ENCODE measurements at regions not wholly inside any gene's neighbourhood (a gene's known extent, or its start where the extent isn't known, plus 50 kb on each side); places are given as distances from the start of the nearest gene placed in this dataset.

DNA sequence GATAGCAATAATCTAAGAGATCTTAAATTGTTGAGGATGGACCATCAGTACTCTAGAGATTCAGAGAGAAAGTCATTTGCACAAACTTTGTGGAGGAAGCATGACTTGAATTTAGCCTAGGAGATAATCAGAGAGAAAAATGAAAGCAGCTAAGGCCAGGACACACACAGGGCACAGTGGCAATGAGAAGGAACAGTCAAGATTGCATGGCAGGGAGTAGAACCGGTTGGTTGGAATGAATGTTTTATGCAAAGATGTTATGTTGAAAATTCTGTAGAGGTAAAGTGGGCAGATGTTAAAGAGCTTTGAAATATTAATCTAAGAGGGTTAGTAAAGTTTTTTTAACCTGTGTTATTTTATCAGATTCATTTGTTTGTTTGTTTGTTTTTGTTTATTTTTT, 521.8 kb downstream of the GATA3 start:
- DNase-seq (ENCODE audit: low read depth), result no peak
- TF ChIP-seq CTCF (IDR thresholded peaks at IDR 0.05; ENCODE audit: low read length, missing control alignments), result no peak
- no peak overlapping the region for H3K4me3 ChIP-seq (replicated peaks; ENCODE audit: low read depth, low read length)

- no peak for TF ChIP-seq CTCF (IDR thresholded peaks at IDR 0.05; ENCODE audit: low read length, missing control alignments)
- no peak overlapping the region for H3K4me3 ChIP-seq (replicated peaks; ENCODE audit: low read depth, low read length)
- DNase-seq (ENCODE audit: low read depth), result no peak
Measured at GRCh38 chr10:8576911-8577310, 522.4 kb downstream of the GATA3 start.

GRCh38 chr10:8577686-8578085, 523.2 kb downstream of the GATA3 start:
- no peak overlapping the region for H3K4me3 ChIP-seq (replicated peaks; ENCODE audit: low read depth, low read length)
- no peak for DNase-seq (ENCODE audit: low read depth)
- TF ChIP-seq CTCF (IDR thresholded peaks at IDR 0.05; ENCODE audit: low read length, missing control alignments), result no peak

DNA sequence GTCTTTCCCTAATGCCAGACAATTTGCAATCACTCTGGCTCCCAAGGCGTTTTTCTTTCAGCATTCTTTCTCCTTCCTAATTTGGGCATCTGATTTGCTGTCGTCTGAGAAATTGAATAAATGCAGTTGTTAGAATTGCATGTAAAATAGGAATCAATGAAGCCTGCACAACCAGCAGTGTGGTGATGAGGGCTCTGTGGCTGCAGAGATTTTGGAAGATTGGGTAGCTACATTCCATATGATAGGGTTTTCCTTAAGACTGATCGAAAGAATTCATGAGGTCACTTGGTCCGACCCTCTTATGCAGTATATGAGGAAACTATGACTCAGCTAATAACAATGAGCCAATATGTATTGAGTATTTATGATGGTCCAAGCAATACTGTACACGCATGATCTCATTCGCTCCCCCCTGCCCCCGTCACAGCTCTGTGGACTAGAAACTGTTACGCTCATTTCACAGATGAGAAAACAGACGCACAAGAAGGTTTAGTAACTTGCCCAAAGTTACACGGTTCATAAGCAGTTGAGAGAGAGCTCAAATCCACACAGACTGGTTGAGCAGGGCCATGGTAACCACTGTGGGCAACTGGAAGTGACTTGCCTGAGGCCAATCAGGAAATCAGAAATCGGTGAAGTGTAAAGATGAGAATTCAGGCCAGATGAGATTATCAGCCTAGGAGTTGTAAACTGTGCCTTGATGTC, 527.2 kb downstream of the GATA3 start:
- no peak for DNase-seq (ENCODE audit: low read depth)
- no peak overlapping the region for H3K4me3 ChIP-seq (replicated peaks; ENCODE audit: low read depth, low read length)
- no peak for TF ChIP-seq CTCF (IDR thresholded peaks at IDR 0.05; ENCODE audit: low read length, missing control alignments)

DNA sequence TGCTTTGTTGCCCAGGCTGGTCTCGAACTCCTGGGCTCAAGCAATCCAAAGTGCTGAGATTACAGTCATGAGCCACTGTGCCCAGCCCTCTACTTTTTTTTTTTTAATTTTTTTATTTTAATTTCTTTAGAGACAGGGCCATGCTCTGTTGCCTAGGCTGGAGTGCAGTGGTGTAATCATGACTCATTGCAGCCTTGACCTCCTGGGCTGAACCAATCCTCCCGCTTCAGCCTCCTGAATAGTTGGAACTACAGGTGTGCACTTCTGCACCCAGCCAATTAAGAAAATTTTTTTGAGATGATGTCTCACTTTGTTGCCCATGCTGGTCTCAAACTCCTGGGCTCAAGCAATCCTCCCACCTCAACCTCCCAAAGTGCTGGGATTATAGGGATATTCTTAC, 528.6 kb downstream of the GATA3 start:
- no peak for TF ChIP-seq CTCF (IDR thresholded peaks at IDR 0.05; ENCODE audit: low read length, missing control alignments)
- H3K4me3 ChIP-seq (replicated peaks; ENCODE audit: low read depth, low read length), result no peak overlapping the region
- DNase-seq (ENCODE audit: low read depth), result no peak

DNA sequence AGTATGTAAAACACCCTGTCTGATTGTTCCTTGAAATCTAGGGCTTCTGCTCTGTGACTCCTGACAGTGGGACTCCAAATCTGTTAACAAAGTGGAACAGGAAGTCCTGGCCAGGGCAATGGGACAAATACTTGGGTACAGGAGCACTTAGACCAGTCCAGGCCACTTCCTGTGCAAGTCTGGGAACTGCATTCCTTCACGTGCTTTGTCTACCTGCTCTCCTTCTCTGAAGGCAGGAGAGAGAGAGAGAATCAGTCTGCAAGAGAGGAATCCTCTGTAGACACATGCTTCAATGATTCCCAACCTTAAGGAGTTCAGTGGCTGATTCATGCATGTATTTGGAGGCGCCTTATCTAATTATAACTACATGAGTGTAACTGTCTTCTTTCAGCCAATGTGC, 530.2 kb downstream of the GATA3 start:
- DNase-seq (ENCODE audit: low read depth), result no peak
- H3K4me3 ChIP-seq (replicated peaks; ENCODE audit: low read depth, low read length), result no peak overlapping the region
- no peak for TF ChIP-seq CTCF (IDR thresholded peaks at IDR 0.05; ENCODE audit: low read length, missing control alignments)

DNA sequence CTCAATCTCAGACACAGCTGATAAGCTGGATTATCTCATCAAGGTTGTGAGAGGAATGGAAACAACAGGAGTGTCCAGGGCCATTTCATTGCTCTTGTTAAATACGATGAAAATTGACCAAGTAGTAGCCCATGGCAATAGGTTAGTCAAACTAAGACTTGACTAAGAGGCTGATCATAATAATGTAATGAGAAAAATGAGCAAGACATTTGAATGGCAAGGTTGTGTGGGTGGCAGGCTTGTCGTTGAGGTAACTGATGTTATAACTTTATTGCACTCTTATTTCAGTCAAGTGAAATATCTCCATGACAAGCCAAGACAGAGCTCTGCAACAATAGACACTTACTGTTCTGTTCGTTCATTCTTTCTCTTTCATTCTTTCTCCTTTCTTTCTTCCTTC, 532.0 kb downstream of the GATA3 start:
- TF ChIP-seq CTCF (IDR thresholded peaks at IDR 0.05; ENCODE audit: low read length, missing control alignments), result no peak
- DNase-seq (ENCODE audit: low read depth), result no peak
- H3K4me3 ChIP-seq (replicated peaks; ENCODE audit: low read depth, low read length), result no peak overlapping the region
